Neural crest cell (in vitro differentiated cells): ENCODE measurements at regions not wholly inside any gene's neighbourhood (a gene's known extent, or its start where the extent isn't known, plus 50 kb on each side); places are given as distances from the start of the nearest gene placed in this dataset.
A peak's percentile ranks its signal among the peaks of the same experiment; 100 is the strongest.

Experiments used
- DNase-seq: peaks from one replicate; pipeline ENCODE4 v3.0.0; 2021; ENCODE audit warnings: low read depth, mixed read lengths, low spot score
- H3K27ac Mint-ChIP-seq: one replicate; pipeline ENCODE4 v1.8.0; 2021; ENCODE audit warnings: mild to moderate bottlenecking, mixed read lengths; ENCODE audit not compliant: unreplicated experiment
- H3K27me3 Mint-ChIP-seq: 2 replicates; pipeline ENCODE4 v1.8.0; 2021; ENCODE audit warnings: low read depth, mild to moderate bottlenecking, mixed read lengths
- H3K36me3 Mint-ChIP-seq: 2 replicates; pipeline ENCODE4 v1.8.0; 2021; ENCODE audit warnings: low read depth, mild to moderate bottlenecking, mixed read lengths
- H3K4me1 Mint-ChIP-seq: 2 replicates; pipeline ENCODE4 v1.8.0; 2021; ENCODE audit warnings: mixed read lengths
- H3K4me3 Mint-ChIP-seq: one replicate; pipeline ENCODE4 v1.8.0; 2021; ENCODE audit warnings: mild to moderate bottlenecking, mixed read lengths
- H3K9me3 Mint-ChIP-seq: 2 replicates; pipeline ENCODE4 v1.8.0; 2021; ENCODE audit warnings: mixed read lengths
- TF ChIP-seq, protein P1 (sequence below): fragments of 200-600 bp; sonication (generic); conservative IDR thresholded peaks from 2 replicates; pipeline ENCODE4 v1.5.0; 2021; ENCODE audit warnings: antibody characterized with exemption, mild to moderate bottlenecking

DNA sequence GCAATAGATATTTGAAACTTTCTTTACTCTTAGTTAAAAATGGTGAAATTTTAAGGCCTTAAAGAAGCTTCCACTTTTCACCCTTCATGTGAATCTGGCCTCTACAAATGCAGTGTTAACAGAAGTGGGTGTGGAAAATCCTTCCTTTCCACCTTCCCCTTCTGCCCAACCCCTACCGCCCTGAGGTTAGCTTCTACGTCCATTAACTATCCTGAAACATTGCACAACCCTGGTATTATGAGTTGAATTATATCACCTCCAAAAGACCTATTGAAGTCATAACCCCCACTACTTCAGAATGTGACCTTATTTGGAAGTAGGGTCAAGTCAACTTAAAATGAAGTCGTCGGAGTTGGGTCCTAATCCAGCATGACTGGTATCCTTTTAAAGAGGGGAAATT, 80.8 kb upstream of the ACSL3 start:
- Mint-ChIP-seq H3K4me1 (peaks cover 24% of the 10 kb centered on the region), H3K36me3 (no peaks in the 10 kb centered on the region), H3K27me3 (no peaks in the 10 kb centered on the region), H3K9me3 (peaks cover 6% of the 10 kb centered on the region), H3K27ac (no peak overlapping the region), H3K4me3 (no peak overlapping the region)
- DNase-seq: no peak
- TF ChIP-seq, protein P1, sequence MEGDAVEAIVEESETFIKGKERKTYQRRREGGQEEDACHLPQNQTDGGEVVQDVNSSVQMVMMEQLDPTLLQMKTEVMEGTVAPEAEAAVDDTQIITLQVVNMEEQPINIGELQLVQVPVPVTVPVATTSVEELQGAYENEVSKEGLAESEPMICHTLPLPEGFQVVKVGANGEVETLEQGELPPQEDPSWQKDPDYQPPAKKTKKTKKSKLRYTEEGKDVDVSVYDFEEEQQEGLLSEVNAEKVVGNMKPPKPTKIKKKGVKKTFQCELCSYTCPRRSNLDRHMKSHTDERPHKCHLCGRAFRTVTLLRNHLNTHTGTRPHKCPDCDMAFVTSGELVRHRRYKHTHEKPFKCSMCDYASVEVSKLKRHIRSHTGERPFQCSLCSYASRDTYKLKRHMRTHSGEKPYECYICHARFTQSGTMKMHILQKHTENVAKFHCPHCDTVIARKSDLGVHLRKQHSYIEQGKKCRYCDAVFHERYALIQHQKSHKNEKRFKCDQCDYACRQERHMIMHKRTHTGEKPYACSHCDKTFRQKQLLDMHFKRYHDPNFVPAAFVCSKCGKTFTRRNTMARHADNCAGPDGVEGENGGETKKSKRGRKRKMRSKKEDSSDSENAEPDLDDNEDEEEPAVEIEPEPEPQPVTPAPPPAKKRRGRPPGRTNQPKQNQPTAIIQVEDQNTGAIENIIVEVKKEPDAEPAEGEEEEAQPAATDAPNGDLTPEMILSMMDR: no peak

- peaks cover 13% of the 10 kb centered on the region for H3K9me3 Mint-ChIP-seq
- no peak for DNase-seq
- H3K27ac Mint-ChIP-seq: no peak overlapping the region
- peaks cover 10% of the 10 kb centered on the region for H3K4me1 Mint-ChIP-seq
- TF ChIP-seq, protein P1: no peak
- H3K36me3 Mint-ChIP-seq: peaks cover 4% of the 10 kb centered on the region
- no peak overlapping the region for H3K4me3 Mint-ChIP-seq
- H3K27me3 Mint-ChIP-seq: no peaks in the 10 kb centered on the region
These were observed 78.6 kb upstream of the ACSL3 start for GRCh38 chr2:222782201-222782730.

DNA sequence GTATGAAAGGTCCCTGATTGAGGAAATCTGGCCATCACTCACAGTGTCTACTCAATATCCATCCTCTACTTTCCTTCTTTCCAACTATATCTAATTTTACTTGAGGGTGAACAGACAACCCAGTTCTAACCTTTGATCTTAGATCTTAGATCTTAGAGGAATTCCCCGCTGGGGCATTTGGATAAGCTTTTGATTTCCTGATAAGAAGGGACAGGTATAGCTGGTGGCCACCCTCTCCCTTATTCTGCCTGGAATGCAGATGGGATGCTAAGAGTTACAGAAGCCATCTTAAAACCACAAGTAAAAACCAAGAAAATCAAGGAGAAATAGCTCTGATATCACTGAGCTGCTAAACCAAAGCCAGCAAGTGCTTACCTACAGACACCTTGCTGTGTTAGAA, 77.2 kb upstream of the ACSL3 start:
- Mint-ChIP-seq H3K4me1 (peaks cover 14% of the 10 kb centered on the region), H3K27me3 (no peaks in the 10 kb centered on the region), H3K36me3 (peaks cover 4% of the 10 kb centered on the region), H3K27ac (no peak overlapping the region), H3K4me3 (no peak overlapping the region), H3K9me3 (peaks cover 13% of the 10 kb centered on the region)
- TF ChIP-seq, protein P1: no peak
- DNase-seq: no peak

GRCh38 chr2:222790932-222791331, 69.9 kb upstream of the ACSL3 start:
- Mint-ChIP-seq H3K27ac (no peak overlapping the region), H3K4me3 (no peak overlapping the region), H3K27me3 (peaks cover 2% of the 10 kb centered on the region), H3K36me3 (peaks cover 4% of the 10 kb centered on the region), H3K4me1 (peaks cover 55% of the 10 kb centered on the region), H3K9me3 (peaks cover 7% of the 10 kb centered on the region)
- DNase-seq: no peak
- TF ChIP-seq, protein P1: no peak

DNA sequence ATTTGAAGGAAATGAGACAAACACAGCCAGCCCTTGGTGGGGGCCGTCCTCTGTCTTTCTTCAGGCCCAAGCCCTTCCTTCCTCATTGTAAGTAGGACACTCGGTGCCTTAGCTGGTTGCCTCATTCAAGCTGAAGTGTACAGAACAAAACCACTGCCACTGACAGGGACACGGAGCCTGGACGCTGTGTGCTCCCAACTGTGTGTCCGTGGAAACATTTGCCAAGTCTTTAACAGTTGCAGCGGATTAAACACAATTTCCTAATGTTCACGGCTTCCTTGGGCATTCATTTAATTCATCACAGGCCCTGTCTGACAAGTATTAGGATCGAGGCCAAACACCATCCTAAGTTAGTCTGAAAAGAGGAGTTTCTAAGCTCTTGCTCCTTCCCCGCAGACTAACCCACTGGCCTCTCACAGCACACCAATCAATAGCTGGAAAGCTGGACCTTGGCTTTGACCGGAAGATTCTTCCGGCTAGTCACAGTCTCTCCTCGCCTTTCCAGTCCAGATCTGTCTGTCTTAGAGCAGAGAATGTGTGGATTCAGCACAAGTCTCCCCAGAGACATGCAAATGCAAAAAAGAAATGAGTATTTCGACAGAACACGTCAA, 68.7 kb upstream of the ACSL3 start:
- TF ChIP-seq, protein P1: no peak
- H3K36me3 Mint-ChIP-seq: no peaks in the 10 kb centered on the region
- H3K27me3 Mint-ChIP-seq: peaks cover 2% of the 10 kb centered on the region
- H3K4me3 Mint-ChIP-seq: no peak overlapping the region
- H3K4me1 Mint-ChIP-seq: peaks cover 64% of the 10 kb centered on the region
- DNase-seq: no peak
- H3K9me3 Mint-ChIP-seq: peaks cover under 1% of the 10 kb centered on the region
- peak overlapping the region; percentile 68 for H3K27ac Mint-ChIP-seq
